Trophoblast cell (in vitro differentiated cells and primary cell): ENCODE measurements at regions not wholly inside any gene's neighbourhood (a gene's known extent, or its start where the extent isn't known, plus 50 kb on each side); places are given as distances from the start of the nearest gene placed in this dataset.
"Not testable (repeated sequence)": the region's sequence is repeated elsewhere in the genome, so short reads cannot be mapped to it uniquely, and the experiment has no call there.

Experiments
- DNase-seq, 2 donors: peaks; one replicate each; pipeline ENCODE4 v3.0.0-alpha.2; 2016
- H2AFZ ChIP-seq: 2 replicates; pipeline ENCODE4 v1.6.1; 2013; ENCODE audit warnings: low read length, moderate library complexity, mild to moderate bottlenecking; ENCODE audit not compliant: insufficient read depth, poor library complexity
- H2AK5ac ChIP-seq: 2 replicates; pipeline ENCODE4 v1.6.1; 2013; ENCODE audit warnings: mild to moderate bottlenecking, low read length
- H2BK120ac ChIP-seq: 2 replicates; pipeline ENCODE4 v1.6.1; 2013; ENCODE audit warnings: low read length, mild to moderate bottlenecking, moderate library complexity; ENCODE audit not compliant: insufficient read depth, poor library complexity
- H2BK12ac ChIP-seq: 2 replicates; pipeline ENCODE4 v1.6.1; 2013; ENCODE audit warnings: mild to moderate bottlenecking, low read length, moderate library complexity
- H2BK5ac ChIP-seq: 2 replicates; pipeline ENCODE4 v1.6.1; 2013; ENCODE audit warnings: low read length, low read depth, moderate library complexity, mild to moderate bottlenecking; ENCODE audit not compliant: poor library complexity
- H3K14ac ChIP-seq: 2 replicates; pipeline ENCODE4 v1.6.1; 2013; ENCODE audit warnings: mild to moderate bottlenecking, low read length
- H3K18ac ChIP-seq: 2 replicates; pipeline ENCODE4 v1.6.1; 2013; ENCODE audit warnings: mild to moderate bottlenecking, low read length
- H3K23ac ChIP-seq: 2 replicates; pipeline ENCODE4 v1.6.1; 2013; ENCODE audit warnings: low read length
- H3K27ac ChIP-seq: 2 replicates; pipeline ENCODE4 v1.5.1; 2013; ENCODE audit warnings: low read depth, mild to moderate bottlenecking, inconsistent platforms, low read length, moderate library complexity
- H3K27me3 ChIP-seq: 2 replicates; pipeline ENCODE4 v1.6.1; 2013; ENCODE audit warnings: inconsistent platforms, mild to moderate bottlenecking, low read length, moderate library complexity; ENCODE audit not compliant: insufficient read depth
- H3K36me3 ChIP-seq, 2 experiments: 1 replicate in 1 of 2; 2 replicates in 1 of 2; pipeline ENCODE4 v1.6.1; 2013; ENCODE audit warnings: low read length in 2 of 2, mild to moderate bottlenecking in 2 of 2, moderate library complexity in 1 of 2; ENCODE audit not compliant: insufficient read depth in 2 of 2, control insufficient read depth in 1 of 2
- H3K4ac ChIP-seq: 2 replicates; pipeline ENCODE4 v1.6.1; 2013; ENCODE audit warnings: low read depth, mild to moderate bottlenecking, low read length, moderate library complexity
- H3K4me1 ChIP-seq, 2 experiments: 1 replicate in 1 of 2; 2 replicates in 1 of 2; pipeline ENCODE4 v1.6.1; 2013; ENCODE audit warnings: low read length in 2 of 2, mild to moderate bottlenecking in 2 of 2, moderate library complexity in 1 of 2; ENCODE audit not compliant: insufficient read depth in 2 of 2, control insufficient read depth in 1 of 2
- H3K4me2 ChIP-seq: 2 replicates; pipeline ENCODE4 v1.6.1; 2013; ENCODE audit warnings: inconsistent platforms, mild to moderate bottlenecking, low read length, moderate library complexity
- H3K4me3 ChIP-seq: 2 replicates; pipeline ENCODE4 v1.5.1; 2013; ENCODE audit warnings: mild to moderate bottlenecking, low read depth, low read length, inconsistent platforms
- H3K79me1 ChIP-seq: one replicate; pipeline ENCODE4 v1.6.1; 2013; ENCODE audit warnings: low read length
- H3K79me2 ChIP-seq: 2 replicates; pipeline ENCODE4 v1.6.1; 2013; ENCODE audit warnings: low read length, mild to moderate bottlenecking; ENCODE audit not compliant: control insufficient read depth, insufficient read depth, poor library complexity
- H3K9ac ChIP-seq: 2 replicates; pipeline ENCODE4 v1.6.1; 2013; ENCODE audit warnings: mild to moderate bottlenecking, low read length
- H3K9me3 ChIP-seq: 2 replicates; pipeline ENCODE4 v1.6.1; 2013; ENCODE audit warnings: low read depth, mild to moderate bottlenecking, control low read depth, inconsistent platforms, low read length; ENCODE audit not compliant: insufficient read depth
- H4K12ac ChIP-seq: 2 replicates; pipeline ENCODE4 v1.6.1; 2013; ENCODE audit warnings: low read depth, mild to moderate bottlenecking, low read length, moderate library complexity
- H4K8ac ChIP-seq: 2 replicates; pipeline ENCODE4 v1.6.1; 2013; ENCODE audit warnings: low read depth, mild to moderate bottlenecking, low read length, moderate library complexity
- H4K91ac ChIP-seq: one replicate; pipeline ENCODE4 v1.6.1; 2013; ENCODE audit warnings: low read depth, mild to moderate bottlenecking, low read length, moderate library complexity
- WGBS: extraction: QIAGEN DNeasy Blood & Tissue Kit; methylation state at CpG from one replicate; pipeline ENCODE4 v1.1.7; 2013; ENCODE audit warnings: missing lambda C conversion rate; ENCODE audit not compliant: insufficient read length, insufficient coverage; ENCODE audit errors: extremely low coverage; 5-methylcytosine and 5-hydroxymethylcytosine counted together

GRCh38 chr13:93037780-93038179, 188.8 kb upstream of the GPC6 start:
- no peaks in the 10 kb centered on the region for H3K4me1 ChIP-seq
- no peak overlapping the region for H2BK120ac ChIP-seq
- no peak overlapping the region for H3K14ac ChIP-seq
- no peak overlapping the region for H2BK12ac ChIP-seq
- H3K79me1 ChIP-seq: no peaks in the 10 kb centered on the region
- DNase-seq: no peak
- no peak overlapping the region for H3K18ac ChIP-seq
- H3K79me2 ChIP-seq: no peaks in the 10 kb centered on the region
- H3K4me3 ChIP-seq: no peak overlapping the region
- no peak overlapping the region for H3K9ac ChIP-seq
- H4K12ac ChIP-seq: no peak overlapping the region
- no peak overlapping the region for H4K91ac ChIP-seq
- no peak overlapping the region for H3K27ac ChIP-seq
- H3K4me2 ChIP-seq: no peak overlapping the region
- no peak overlapping the region for H3K4ac ChIP-seq
- no peaks in the 10 kb centered on the region for H3K36me3 ChIP-seq
- no peak overlapping the region for H4K8ac ChIP-seq
- no peak overlapping the region for H2BK5ac ChIP-seq
- no CpG with 5 or more reads among the region's 5 CpGs for WGBS
- H2AK5ac ChIP-seq: no peak overlapping the region
- no peaks in the 10 kb centered on the region for H3K9me3 ChIP-seq
- no peak overlapping the region for H3K23ac ChIP-seq
- H2AFZ ChIP-seq: no peak overlapping the region
- no peaks in the 10 kb centered on the region for H3K27me3 ChIP-seq

GRCh38 chr13:93038187-93038586, 188.4 kb upstream of the GPC6 start:
- no peak overlapping the region for H3K27ac ChIP-seq
- no peak overlapping the region for H4K91ac ChIP-seq
- H3K4me1 ChIP-seq: no peaks in the 10 kb centered on the region
- H2BK5ac ChIP-seq: no peak overlapping the region
- no peak overlapping the region for H2BK12ac ChIP-seq
- no peak overlapping the region for H4K12ac ChIP-seq
- H3K4ac ChIP-seq: no peak overlapping the region
- H3K27me3 ChIP-seq: no peaks in the 10 kb centered on the region
- H2AFZ ChIP-seq: no peak overlapping the region
- no peak overlapping the region for H2AK5ac ChIP-seq
- H2BK120ac ChIP-seq: no peak overlapping the region
- H3K79me2 ChIP-seq: no peaks in the 10 kb centered on the region
- no peaks in the 10 kb centered on the region for H3K79me1 ChIP-seq
- no peak overlapping the region for H3K23ac ChIP-seq
- no peaks in the 10 kb centered on the region for H3K9me3 ChIP-seq
- H4K8ac ChIP-seq: no peak overlapping the region
- WGBS: no CpG with 5 or more reads among the region's 3 CpGs
- no peak for DNase-seq
- H3K9ac ChIP-seq: no peak overlapping the region
- no peak overlapping the region for H3K4me2 ChIP-seq
- H3K18ac ChIP-seq: no peak overlapping the region
- no peak overlapping the region for H3K14ac ChIP-seq
- no peaks in the 10 kb centered on the region for H3K36me3 ChIP-seq
- no peak overlapping the region for H3K4me3 ChIP-seq

DNA sequence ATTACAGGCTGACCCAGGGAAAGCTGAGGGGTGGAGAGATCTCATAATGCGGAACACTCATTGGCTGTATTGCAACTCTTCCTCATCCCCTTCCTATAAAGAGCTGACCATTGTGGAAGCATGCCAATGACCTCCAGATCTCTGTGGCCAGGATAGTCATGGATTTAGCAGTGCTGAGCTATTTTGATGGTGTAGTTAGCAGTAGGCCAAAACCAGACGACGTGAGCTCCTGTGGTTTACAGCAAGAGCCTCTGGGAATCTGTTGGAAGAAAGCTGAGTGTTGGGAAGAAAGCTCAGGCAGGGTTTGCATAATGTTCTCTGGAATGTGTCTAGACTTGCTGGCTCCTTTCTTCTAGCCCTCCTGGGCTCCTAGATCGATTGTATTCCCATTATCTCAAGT, 187.5 kb upstream of the GPC6 start:
- Histone ChIP-seq H2BK5ac (no peak overlapping the region), H4K12ac (no peak overlapping the region)
- no peak for DNase-seq

DNA sequence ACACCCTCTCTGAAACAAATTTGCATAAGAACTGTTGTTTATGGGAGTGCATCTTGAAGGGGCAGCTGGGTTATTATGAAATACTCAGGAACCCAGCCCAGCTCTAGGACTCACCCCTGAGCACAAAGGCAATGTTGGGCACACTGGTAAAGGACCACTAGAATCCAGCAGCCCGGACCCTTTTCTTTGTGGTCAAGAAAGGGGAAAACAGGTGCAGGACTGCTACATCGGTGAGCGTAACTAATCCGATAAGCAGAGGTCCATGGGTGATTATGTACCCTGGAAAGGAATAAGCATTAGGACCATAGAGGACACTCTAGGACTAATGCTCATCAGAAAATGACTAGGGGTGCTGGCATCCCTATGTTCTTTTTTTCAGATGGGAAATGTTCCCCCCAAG, 185.0 kb upstream of the GPC6 start:
- not testable (repeated sequence) for H3K27ac ChIP-seq, H3K27me3 ChIP-seq, H4K91ac ChIP-seq, H2AK5ac ChIP-seq, H3K4me2 ChIP-seq, H3K4me3 ChIP-seq, H2BK120ac ChIP-seq, H3K9ac ChIP-seq, H4K12ac ChIP-seq, DNase-seq, H3K18ac ChIP-seq, H3K23ac ChIP-seq, H3K79me2 ChIP-seq, H2AFZ ChIP-seq, H3K79me1 ChIP-seq, H3K4me1 ChIP-seq, H2BK12ac ChIP-seq, H3K9me3 ChIP-seq, H2BK5ac ChIP-seq, H3K36me3 ChIP-seq, H3K14ac ChIP-seq, H4K8ac ChIP-seq, H3K4ac ChIP-seq
- no CpG with 5 or more reads among the region's 4 CpGs for WGBS

More for the DNA sequence above, 187.5 kb upstream of the GPC6 start:
- Histone ChIP-seq H2AK5ac (no peak overlapping the region), H3K14ac (no peak overlapping the region), H3K4me1 (no peaks in the 10 kb centered on the region), H3K9ac (no peak overlapping the region), H3K9me3 (no peaks in the 10 kb centered on the region), H3K18ac (no peak overlapping the region), H4K8ac (no peak overlapping the region), H2BK120ac (no peak overlapping the region), H3K4ac (no peak overlapping the region), H3K36me3 (no peaks in the 10 kb centered on the region), H2AFZ (no peak overlapping the region), H3K79me2 (no peaks in the 10 kb centered on the region), H3K4me2 (no peak overlapping the region), H3K27me3 (no peaks in the 10 kb centered on the region), H4K91ac (no peak overlapping the region), H2BK12ac (no peak overlapping the region), H3K79me1 (no peaks in the 10 kb centered on the region), H3K23ac (no peak overlapping the region), H3K4me3 (no peak overlapping the region), H3K27ac (no peak overlapping the region)
- no CpG with 5 or more reads among the region's 4 CpGs for WGBS
